Kidney (tissue), 13 donors: ENCODE measurements at regions not wholly inside any gene's neighbourhood (a gene's known extent, or its start where the extent isn't known, plus 50 kb on each side); places are given as distances from the start of the nearest gene placed in this dataset.

ENCODE experiments used
- DNase-seq, 5 donors: peaks; one replicate each; pipeline ENCODE4 v3.0.0-alpha.2; 2013 to 2020
- FAIRE-seq: peaks from 2 replicates; lab custom pipeline; 2012; peaks lifted over from hg19 to GRCh38; lab: Jason Lieb, UNC
- H3K27ac ChIP-seq, 2 donors: one replicate each; pipeline ENCODE4 v1.7.0; 2013; ENCODE audit warnings: low read depth in 2 of 2, low read length in 2 of 2, inconsistent platforms in 1 of 2
- H3K27me3 ChIP-seq: one replicate; pipeline ENCODE4 v1.7.1; 2013; ENCODE audit warnings: low read length, inconsistent platforms; ENCODE audit not compliant: control insufficient read depth, insufficient read depth
- H3K36me3 ChIP-seq, 3 donors: one replicate each; pipeline versions ENCODE4 v1.7.0 to v1.7.1; 2013; ENCODE audit warnings: low read length in 3 of 3, control low read depth in 1 of 3, inconsistent platforms in 1 of 3; ENCODE audit not compliant: insufficient read depth in 3 of 3, control insufficient read depth in 2 of 3
- H3K4me1 ChIP-seq, 3 donors: one replicate each; pipeline versions ENCODE4 v1.7.0 to v1.7.1; 2013; ENCODE audit warnings: low read length in 3 of 3, inconsistent platforms in 1 of 3, low read depth in 1 of 3; ENCODE audit not compliant: control insufficient read depth in 2 of 3, insufficient read depth in 2 of 3
- H3K4me3 ChIP-seq, 3 donors: one replicate each; pipeline versions ENCODE4 v1.7.0 to v1.8.1; 2013; ENCODE audit warnings: low read length in 3 of 3, control low read depth in 1 of 3, inconsistent platforms in 1 of 3
- H3K9ac ChIP-seq, 3 donors: one replicate each; pipeline versions ENCODE4 v1.7.0 to v1.7.1; 2013; ENCODE audit warnings: low read length in 3 of 3, control low read depth in 1 of 3, inconsistent platforms in 1 of 3
- H3K9me3 ChIP-seq, 3 donors: one replicate each; pipeline versions ENCODE4 v1.7.0 to v1.7.1; 2013; ENCODE audit warnings: low read length in 3 of 3, control low read depth in 1 of 3, inconsistent platforms in 1 of 3; ENCODE audit not compliant: control insufficient read depth in 2 of 3, insufficient read depth in 1 of 3
- intact Hi-C: fragments of 100-400 bp; cut with DNase I; formaldehyde crosslinking; loops from one replicate; pipeline ENCODE4 v1.11.1; 2022
- TF ChIP-seq, protein P1 (sequence below): IDR thresholded peaks from 3 replicates; pipeline ENCODE4 v1.5.1; 2012; ENCODE audit warnings: mild to moderate bottlenecking, moderate library complexity, borderline replicate concordance; ENCODE audit not compliant: insufficient read depth; ENCODE audit errors: extremely low read depth
- donor health status: control.
- donor health status: control.
- donor health status: control.
- donor health status: control.
- donor health status: control.
- donor health status: DM: yes; HTN: yes; CAD: no.
- donor health status: Normal renal cell carcinoma (clear cell type).

DNA sequence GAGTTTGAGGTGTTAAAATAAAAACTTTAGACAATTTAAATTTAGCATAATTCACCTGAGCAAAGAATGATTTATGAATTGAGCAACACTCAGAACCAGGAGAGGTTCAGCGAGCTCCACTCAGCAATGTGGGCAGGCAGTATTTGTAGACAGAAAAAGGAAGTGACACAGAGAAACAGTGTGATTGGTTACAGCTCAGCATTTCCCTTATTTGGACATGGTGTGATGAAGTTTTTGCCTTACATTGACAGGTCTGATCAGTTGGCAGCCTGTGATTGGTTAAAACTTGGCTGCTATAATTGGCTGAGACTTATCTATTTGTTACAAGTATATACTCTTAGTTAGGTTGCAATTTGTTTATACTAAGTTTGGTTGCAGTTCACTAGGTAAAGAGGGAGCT lies 621.2 kb upstream of the PRMT6 start:
- DNase-seq (no peak), FAIRE-seq (no peak)
- Histone ChIP-seq H3K9me3 (no peaks in the 10 kb centered on the region), H3K27me3 (no peaks in the 10 kb centered on the region), H3K4me1 (no peaks in the 10 kb centered on the region), H3K4me3 (no peak overlapping the region), H3K36me3 (no peaks in the 10 kb centered on the region), H3K27ac (no peak overlapping the region), H3K9ac (no peak overlapping the region)
- intact Hi-C loops: no loop called here
- TF ChIP-seq, protein P1, sequence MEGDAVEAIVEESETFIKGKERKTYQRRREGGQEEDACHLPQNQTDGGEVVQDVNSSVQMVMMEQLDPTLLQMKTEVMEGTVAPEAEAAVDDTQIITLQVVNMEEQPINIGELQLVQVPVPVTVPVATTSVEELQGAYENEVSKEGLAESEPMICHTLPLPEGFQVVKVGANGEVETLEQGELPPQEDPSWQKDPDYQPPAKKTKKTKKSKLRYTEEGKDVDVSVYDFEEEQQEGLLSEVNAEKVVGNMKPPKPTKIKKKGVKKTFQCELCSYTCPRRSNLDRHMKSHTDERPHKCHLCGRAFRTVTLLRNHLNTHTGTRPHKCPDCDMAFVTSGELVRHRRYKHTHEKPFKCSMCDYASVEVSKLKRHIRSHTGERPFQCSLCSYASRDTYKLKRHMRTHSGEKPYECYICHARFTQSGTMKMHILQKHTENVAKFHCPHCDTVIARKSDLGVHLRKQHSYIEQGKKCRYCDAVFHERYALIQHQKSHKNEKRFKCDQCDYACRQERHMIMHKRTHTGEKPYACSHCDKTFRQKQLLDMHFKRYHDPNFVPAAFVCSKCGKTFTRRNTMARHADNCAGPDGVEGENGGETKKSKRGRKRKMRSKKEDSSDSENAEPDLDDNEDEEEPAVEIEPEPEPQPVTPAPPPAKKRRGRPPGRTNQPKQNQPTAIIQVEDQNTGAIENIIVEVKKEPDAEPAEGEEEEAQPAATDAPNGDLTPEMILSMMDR: no peak

DNA sequence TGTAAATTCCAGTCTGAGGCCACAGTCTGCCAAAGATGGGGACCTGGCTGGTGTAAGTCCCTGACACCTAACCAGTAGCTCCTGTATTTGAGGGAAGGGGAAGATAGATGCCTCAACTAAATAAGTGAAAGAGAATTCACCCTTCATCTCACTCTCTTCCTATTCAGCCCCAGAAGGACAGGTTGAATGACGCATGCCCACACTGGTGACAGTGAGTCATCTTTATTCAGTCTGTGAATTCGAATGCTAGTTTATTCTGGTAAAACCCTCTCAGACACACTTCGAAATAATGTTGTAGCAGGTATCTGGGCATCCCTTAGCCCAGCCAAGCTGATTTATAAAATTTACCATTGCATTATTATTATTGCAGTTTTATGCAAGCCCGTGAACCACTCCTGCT lies 617.0 kb upstream of the PRMT6 start:
- no peaks in the 10 kb centered on the region for H3K9me3 ChIP-seq
- H3K9ac ChIP-seq: no peak overlapping the region
- TF ChIP-seq, protein P1: no peak
- H3K27ac ChIP-seq: no peak overlapping the region
- DNase-seq: no peak
- H3K36me3 ChIP-seq: no peaks in the 10 kb centered on the region
- FAIRE-seq: no peak
- intact Hi-C loops: no loop called here
- no peaks in the 10 kb centered on the region for H3K4me1 ChIP-seq
- H3K4me3 ChIP-seq: no peak overlapping the region
- H3K27me3 ChIP-seq: no peaks in the 10 kb centered on the region

DNA sequence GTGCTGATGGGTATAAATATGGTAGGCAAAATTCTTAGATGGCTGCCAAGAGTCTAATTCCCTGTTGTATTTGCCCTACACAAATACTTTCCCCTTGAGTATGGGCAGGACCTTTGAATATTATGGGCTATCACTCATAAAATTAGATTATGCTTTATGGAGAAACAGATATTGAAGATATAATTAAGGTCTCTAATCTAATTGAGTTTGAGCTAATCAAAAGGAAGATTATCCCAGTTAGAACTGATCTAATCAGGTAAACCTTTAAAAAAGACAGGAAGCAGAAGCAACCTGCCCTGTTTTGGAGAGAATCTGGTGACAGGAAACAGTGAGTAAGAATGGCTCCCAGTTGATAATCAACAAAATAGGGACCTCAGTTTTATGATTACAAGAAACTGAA lies 609.0 kb upstream of the PRMT6 start:
- H3K4me1 ChIP-seq: no peaks in the 10 kb centered on the region
- H3K4me3 ChIP-seq: no peak overlapping the region
- DNase-seq (no peak), FAIRE-seq (no peak)
- no peaks in the 10 kb centered on the region for H3K36me3 ChIP-seq
- TF ChIP-seq, protein P1: no peak
- intact Hi-C loops: no loop called here
- H3K9ac ChIP-seq: no peak overlapping the region
- no peak overlapping the region for H3K27ac ChIP-seq
- H3K27me3 ChIP-seq: no peaks in the 10 kb centered on the region
- H3K9me3 ChIP-seq: no peaks in the 10 kb centered on the region

DNA sequence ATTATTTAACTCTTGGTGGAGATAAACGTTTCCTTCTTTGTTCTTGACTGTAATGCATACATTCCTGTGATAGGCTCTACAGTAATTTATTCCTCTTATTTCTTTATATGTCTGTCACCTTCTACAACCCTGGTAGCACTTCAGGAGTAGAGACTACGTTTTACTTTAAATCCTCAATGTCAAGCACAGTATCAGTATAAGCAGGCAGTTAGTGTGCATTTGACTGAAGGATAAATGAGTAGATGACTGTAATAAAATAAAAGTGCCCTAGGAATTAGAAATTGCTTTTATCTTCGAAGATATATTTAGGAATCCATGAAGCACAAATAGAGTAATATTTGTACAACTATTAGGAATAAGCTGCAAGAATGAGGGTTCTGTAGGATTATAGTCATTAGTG lies 599.6 kb upstream of the PRMT6 start:
- FAIRE-seq (no peak), DNase-seq (no peak)
- intact Hi-C loops: no loop called here
- Histone ChIP-seq H3K9me3 (no peaks in the 10 kb centered on the region), H3K27me3 (no peaks in the 10 kb centered on the region), H3K27ac (no peak overlapping the region), H3K36me3 (no peaks in the 10 kb centered on the region), H3K4me1 (no peaks in the 10 kb centered on the region), H3K9ac (no peak overlapping the region), H3K4me3 (no peak overlapping the region)
- TF ChIP-seq, protein P1: no peak
